Thymus (tissue), 11 donors: ENCODE measurements at regions not wholly inside any gene's neighbourhood (a gene's known extent, or its start where the extent isn't known, plus 50 kb on each side); places are given as distances from the start of the nearest gene placed in this dataset.

Experiments used
- DNase-seq, 9 donors: peaks; one replicate each; pipeline ENCODE4 v3.0.0-alpha.2; 2013; ENCODE audit warnings: low spot score in 9 of 9, low read depth in 6 of 9, missing footprints in 1 of 9
- H3K27ac ChIP-seq, 2 donors: one replicate each; pipeline ENCODE4 v1.5.1; 2013; ENCODE audit warnings: control low read depth in 1 of 2, low read depth in 1 of 2, low read length in 1 of 2, mild to moderate bottlenecking in 1 of 2, moderate library complexity in 1 of 2
- H3K27me3 ChIP-seq, 2 donors: one replicate each; pipeline ENCODE4 v1.5.1; 2013; ENCODE audit warnings: low read length in 1 of 2; ENCODE audit not compliant: control insufficient read depth in 2 of 2, insufficient read depth in 1 of 2
- H3K36me3 ChIP-seq, 2 donors: one replicate each; pipeline ENCODE4 v1.5.1; 2013; ENCODE audit warnings: low read length in 1 of 2, mild to moderate bottlenecking in 1 of 2, moderate library complexity in 1 of 2; ENCODE audit not compliant: control insufficient read depth in 2 of 2, insufficient read depth in 2 of 2
- H3K4me1 ChIP-seq, 2 donors: one replicate each; pipeline ENCODE4 v1.5.1; 2013; ENCODE audit warnings: low read length in 2 of 2; ENCODE audit not compliant: control insufficient read depth in 2 of 2, insufficient read depth in 2 of 2
- H3K4me3 ChIP-seq, 2 donors: one replicate each; pipeline ENCODE4 v1.5.1; 2013; ENCODE audit warnings: low read length in 2 of 2, control low read depth in 1 of 2, mild to moderate bottlenecking in 1 of 2
- H3K9me3 ChIP-seq, 2 donors: one replicate each; pipeline ENCODE4 v1.5.1; 2013; ENCODE audit warnings: low read length in 1 of 2, mild to moderate bottlenecking in 1 of 2; ENCODE audit not compliant: control insufficient read depth in 2 of 2, insufficient read depth in 1 of 2
- WGBS: extraction: QIAGEN DNeasy Blood & Tissue Kit; methylation state at CpG from one replicate; pipeline ENCODE4 v1.1.7; 2013; 5-methylcytosine and 5-hydroxymethylcytosine counted together
- donor health status: healthy.

- Histone ChIP-seq H3K4me3 (no peak overlapping the region), H3K27ac (no peak overlapping the region), H3K9me3 (no peaks in the 10 kb centered on the region), H3K27me3 (no peaks in the 10 kb centered on the region), H3K36me3 (no peaks in the 10 kb centered on the region), H3K4me1 (no peaks in the 10 kb centered on the region)
- WGBS, result 96% methylated on average over 2 of the region's 2 CpGs
- DNase-seq, result no peak
These were observed 267.2 kb downstream of the TMEM114 start for GRCh38 chr16:8323153-8323552.

- H3K4me3 ChIP-seq, result no peak overlapping the region
- no peaks in the 10 kb centered on the region for H3K36me3 ChIP-seq
- 83% methylated on average over 5 of the region's 5 CpGs for WGBS
- H3K27ac ChIP-seq, result no peak overlapping the region
- H3K9me3 ChIP-seq, result no peaks in the 10 kb centered on the region
- no peaks in the 10 kb centered on the region for H3K4me1 ChIP-seq
- no peak for DNase-seq
- H3K27me3 ChIP-seq, result no peaks in the 10 kb centered on the region
These were observed 270.2 kb downstream of the TMEM114 start for GRCh38 chr16:8320131-8320530.

GRCh38 chr16:8310816-8311215 lies 279.5 kb downstream of the TMEM114 start:
- no peak for DNase-seq
- no peaks in the 10 kb centered on the region for H3K9me3 ChIP-seq
- no peaks in the 10 kb centered on the region for H3K36me3 ChIP-seq
- H3K4me1 ChIP-seq, result no peaks in the 10 kb centered on the region
- H3K27me3 ChIP-seq, result no peaks in the 10 kb centered on the region
- WGBS, result 93% methylated on average over 6 of the region's 6 CpGs
- H3K4me3 ChIP-seq, result no peak overlapping the region
- no peak overlapping the region for H3K27ac ChIP-seq

GRCh38 chr16:8310323-8310722 lies 280.0 kb downstream of the TMEM114 start:
- Histone ChIP-seq H3K27me3 (no peaks in the 10 kb centered on the region), H3K27ac (no peak overlapping the region), H3K4me1 (no peaks in the 10 kb centered on the region), H3K9me3 (no peaks in the 10 kb centered on the region), H3K36me3 (no peaks in the 10 kb centered on the region), H3K4me3 (no peak overlapping the region)
- WGBS, result 84% methylated on average over 6 of the region's 6 CpGs
- no peak for DNase-seq

- H3K4me1 ChIP-seq, result no peaks in the 10 kb centered on the region
- 86% methylated on average over 3 of the region's 3 CpGs for WGBS
- H3K36me3 ChIP-seq, result no peaks in the 10 kb centered on the region
- H3K9me3 ChIP-seq, result no peaks in the 10 kb centered on the region
- H3K4me3 ChIP-seq, result no peak overlapping the region
- DNase-seq, result no peak
- no peak overlapping the region for H3K27ac ChIP-seq
- no peaks in the 10 kb centered on the region for H3K27me3 ChIP-seq
These were observed 285.1 kb downstream of the TMEM114 start for GRCh38 chr16:8305201-8305600.

- WGBS, result 86% methylated on average over 5 of the region's 5 CpGs
- Histone ChIP-seq H3K36me3 (no peaks in the 10 kb centered on the region), H3K27ac (no peak overlapping the region), H3K27me3 (no peaks in the 10 kb centered on the region), H3K4me1 (no peaks in the 10 kb centered on the region), H3K4me3 (no peak overlapping the region), H3K9me3 (no peaks in the 10 kb centered on the region)
- no peak for DNase-seq
These were observed 290.7 kb downstream of the TMEM114 start for GRCh38 chr16:8299635-8300034.

GRCh38 chr16:8295513-8296237 lies 294.6 kb downstream of the TMEM114 start:
- 93% methylated on average over 11 of the region's 11 CpGs for WGBS
- Histone ChIP-seq H3K27ac (no peak overlapping the region), H3K4me1 (no peaks in the 10 kb centered on the region), H3K9me3 (no peaks in the 10 kb centered on the region), H3K36me3 (no peaks in the 10 kb centered on the region), H3K27me3 (no peaks in the 10 kb centered on the region), H3K4me3 (no peak overlapping the region)
- DNase-seq, result no peak

- Histone ChIP-seq H3K4me3 (no peak overlapping the region), H3K9me3 (no peaks in the 10 kb centered on the region), H3K4me1 (no peaks in the 10 kb centered on the region), H3K36me3 (no peaks in the 10 kb centered on the region), H3K27ac (no peak overlapping the region), H3K27me3 (no peaks in the 10 kb centered on the region)
- 85% methylated on average over 5 of the region's 5 CpGs for WGBS
- DNase-seq, result no peak
These were observed 296.9 kb downstream of the TMEM114 start for GRCh38 chr16:8293413-8293812.

- Histone ChIP-seq H3K9me3 (no peaks in the 10 kb centered on the region), H3K4me3 (no peak overlapping the region), H3K27me3 (no peaks in the 10 kb centered on the region), H3K27ac (no peak overlapping the region), H3K4me1 (no peaks in the 10 kb centered on the region), H3K36me3 (no peaks in the 10 kb centered on the region)
- no peak for DNase-seq
- whole genome bisulfite sequencing, result 88% methylated on average over 6 of the region's 6 CpGs
These were observed 298.0 kb downstream of the TMEM114 start for GRCh38 chr16:8292271-8292670.
